Smooth muscle cell (in vitro differentiated cells): ENCODE measurements at regions not wholly inside any gene's neighbourhood (a gene's known extent, or its start where the extent isn't known, plus 50 kb on each side); places are given as distances from the start of the nearest gene placed in this dataset.

Experiments used
- DNase-seq: peaks from one replicate; lab custom pipeline; 2025; ENCODE audit not compliant: unreplicated experiment; lab: John Stamatoyannopoulos, UW
- H2AFZ ChIP-seq: fragments of 200-600 bp; sonication (generic); 2 replicates; pipeline ENCODE4 v1.6.0; 2016; ENCODE audit warnings: antibody characterized with exemption, low read depth, mild to moderate bottlenecking
- H3F3A ChIP-seq: fragments of 200-600 bp; sonication (generic); 2 replicates; pipeline ENCODE4 v1.6.0; 2017; ENCODE audit warnings: antibody characterized with exemption, low read depth
- H3K27ac ChIP-seq: fragments of 200-600 bp; sonication (generic); 2 replicates; pipeline ENCODE4 v1.5.1; 2016; ENCODE audit warnings: low read depth, mild to moderate bottlenecking
- H3K27me3 ChIP-seq: fragments of 200-600 bp; sonication (generic); 2 replicates; pipeline ENCODE4 v1.6.1; 2016; ENCODE audit warnings: low read depth, mild to moderate bottlenecking
- H3K36me3 ChIP-seq: fragments of 200-600 bp; sonication (generic); 2 replicates; pipeline ENCODE4 v1.5.1; 2016; ENCODE audit warnings: low read depth
- H3K4me1 ChIP-seq: fragments of 200-600 bp; sonication (generic); 2 replicates; pipeline ENCODE4 v1.5.1; 2016; ENCODE audit warnings: low read depth
- H3K4me2 ChIP-seq: fragments of 200-600 bp; sonication (generic); 2 replicates; pipeline ENCODE4 v1.6.0; 2016; ENCODE audit warnings: mild to moderate bottlenecking
- H3K4me3 ChIP-seq: fragments of 200-600 bp; sonication (generic); 2 replicates; pipeline ENCODE4 v1.5.1; 2016; ENCODE audit warnings: mild to moderate bottlenecking
- H3K79me2 ChIP-seq: fragments of 200-600 bp; sonication (generic); 2 replicates; pipeline ENCODE4 v1.6.0; 2016; ENCODE audit warnings: low read depth, mild to moderate bottlenecking
- H3K9ac ChIP-seq: fragments of 200-600 bp; sonication (generic); 2 replicates; pipeline ENCODE4 v1.6.0; 2016; ENCODE audit warnings: low read depth
- H3K9me3 ChIP-seq: fragments of 200-600 bp; sonication (generic); replicated peaks from 2 replicates; pipeline ENCODE4 v1.5.1; 2016; ENCODE audit warnings: low read depth
- H4K20me1 ChIP-seq: fragments of 200-600 bp; sonication (generic); 2 replicates; pipeline ENCODE4 v1.6.0; 2016; ENCODE audit warnings: low read depth
- CTCF ChIP-seq: fragments of 200-600 bp; sonication (generic); IDR thresholded peaks from 2 replicates; pipeline ENCODE4 v1.5.1; 2017; ENCODE audit warnings: borderline replicate concordance, mild to moderate bottlenecking, antibody characterized with exemption; ENCODE audit not compliant: insufficient read depth, poor library complexity, severe bottlenecking
- WGBS: methylation state at CpG from one replicate; pipeline ENCODE4 v1.1.7; 2016; ENCODE audit warnings: low lambda C conversion rate; 5-methylcytosine and 5-hydroxymethylcytosine counted together

GRCh38 chr5:53335115-53335514 lies 145.3 kb upstream of the FST start:
- H3K36me3 ChIP-seq, result no peaks in the 10 kb centered on the region
- H2AFZ ChIP-seq, result no peak overlapping the region
- WGBS, result 88% methylated on average over 2 of the region's 2 CpGs
- no peaks in the 10 kb centered on the region for H3K79me2 ChIP-seq
- H3K4me3 ChIP-seq, result no peak overlapping the region
- peak; percentile 29 for TF ChIP-seq CTCF
- H3K4me1 ChIP-seq, result peaks cover 21% of the 10 kb centered on the region
- H3K9ac ChIP-seq, result no peak overlapping the region
- H4K20me1 ChIP-seq, result no peaks in the 10 kb centered on the region
- H3F3A ChIP-seq, result peaks cover 18% of the 10 kb centered on the region
- no peak for DNase-seq
- H3K4me2 ChIP-seq, result no peak overlapping the region
- H3K27ac ChIP-seq, result peak overlapping the region; percentile 93
- H3K9me3 ChIP-seq, result no peaks in the 10 kb centered on the region
- no peaks in the 10 kb centered on the region for H3K27me3 ChIP-seq

GRCh38 chr5:53337827-53338226 lies 142.6 kb upstream of the FST start:
- Histone ChIP-seq H3K4me1 (peaks cover 18% of the 10 kb centered on the region), H3K4me2 (no peak overlapping the region), H3K9ac (no peak overlapping the region), H3K27me3 (no peaks in the 10 kb centered on the region), H3K79me2 (no peaks in the 10 kb centered on the region), H3K4me3 (no peak overlapping the region), H2AFZ (no peak overlapping the region), H3K9me3 (no peaks in the 10 kb centered on the region), H3K36me3 (no peaks in the 10 kb centered on the region), H4K20me1 (no peaks in the 10 kb centered on the region), H3F3A (peaks cover 7% of the 10 kb centered on the region), H3K27ac (no peak overlapping the region)
- WGBS, result 97% methylated on average over 1 of the region's 1 CpG
- DNase-seq, result no peak
- no peak for TF ChIP-seq CTCF

GRCh38 chr5:53338971-53339370 lies 141.5 kb upstream of the FST start:
- H3K79me2 ChIP-seq, result no peaks in the 10 kb centered on the region
- H2AFZ ChIP-seq, result no peak overlapping the region
- H4K20me1 ChIP-seq, result no peaks in the 10 kb centered on the region
- no peaks in the 10 kb centered on the region for H3K9me3 ChIP-seq
- peak overlapping the region; percentile 84 for H3K27ac ChIP-seq
- no peaks in the 10 kb centered on the region for H3K36me3 ChIP-seq
- H3K27me3 ChIP-seq, result no peaks in the 10 kb centered on the region
- 98% methylated on average over 2 of the region's 2 CpGs for WGBS
- TF ChIP-seq CTCF, result no peak
- peaks cover 11% of the 10 kb centered on the region for H3K4me1 ChIP-seq
- H3F3A ChIP-seq, result no peaks in the 10 kb centered on the region
- no peak overlapping the region for H3K4me3 ChIP-seq
- H3K9ac ChIP-seq, result no peak overlapping the region
- no peak for DNase-seq
- H3K4me2 ChIP-seq, result no peak overlapping the region

- Histone ChIP-seq H2AFZ (peak overlapping the region; percentile 74), H3F3A (no peaks in the 10 kb centered on the region), H3K4me2 (peak overlapping the region; percentile 61), H3K27ac (peak overlapping the region; percentile 84), H3K79me2 (no peaks in the 10 kb centered on the region), H3K4me1 (peaks cover 8% of the 10 kb centered on the region), H3K9ac (peak overlapping the region; percentile 46), H3K9me3 (no peaks in the 10 kb centered on the region), H3K27me3 (no peaks in the 10 kb centered on the region), H4K20me1 (no peaks in the 10 kb centered on the region), H3K36me3 (no peaks in the 10 kb centered on the region), H3K4me3 (no peak overlapping the region)
- no peak for DNase-seq
- 60% methylated on average over 2 of the region's 2 CpGs for whole genome bisulfite sequencing
- TF ChIP-seq CTCF, result no peak
Observed at GRCh38 chr5:53339962-53340540, 140.4 kb upstream of the FST start.
